SK-N-SH (cell line): ENCODE measurements at regions not wholly inside any gene's neighbourhood (a gene's known extent, or its start where the extent isn't known, plus 50 kb on each side); places are given as distances from the start of the nearest gene placed in this dataset.

Source experiments
- CTCF ChIA-PET: fragments of 300-600, 350-600 bp; formaldehyde crosslinking; extraction: SDS; loops from one replicate; lab custom pipeline; 2021; lab: Yijun Ruan, JAX
- POLR2A ChIA-PET: fragments of 350-600 bp; sonication (Branson Sonifier 250); formaldehyde crosslinking; extraction: SDS; loops from one replicate; lab custom pipeline; 2020; ENCODE audit warnings: antibody characterized with exemption, inconsistent platforms; lab: Yijun Ruan, JAX
- DNase-seq: peaks from one replicate; pipeline ENCODE4 v3.0.0; 2012
- H2AFZ ChIP-seq: fragments of 200-600 bp; sonication (generic); 2 replicates; pipeline ENCODE4 v1.8.1; 2016; ENCODE audit warnings: antibody characterized with exemption, mild to moderate bottlenecking, low read depth
- H3F3A ChIP-seq: fragments of 200-600 bp; sonication (generic); replicated peaks from 2 replicates; pipeline ENCODE3; 2016; ENCODE audit warnings: antibody characterized with exemption, mild to moderate bottlenecking; ENCODE audit not compliant: insufficient read depth
- H3K27ac ChIP-seq, 2 experiments: fragments of 200-500 bp in 1 of 2; fragments of 200-600 bp in 1 of 2; sonication (Bioruptor generic) in 1 of 2; sonication (generic), shearing (Covaris generic) in 1 of 2; 2 replicates each; pipeline versions ENCODE4 v1.5.1 to v1.6.1; 2014 to 2016; ENCODE audit warnings: low read depth in 2 of 2, inconsistent platforms in 1 of 2, low read length in 1 of 2, mild to moderate bottlenecking in 1 of 2, mixed read lengths in 1 of 2
- H3K27me3 ChIP-seq: fragments of 200-600 bp; sonication (generic), shearing (Covaris generic); 2 replicates; pipeline ENCODE4 v1.6.1; 2016; ENCODE audit warnings: mixed run types; ENCODE audit not compliant: insufficient read depth
- H3K36me3 ChIP-seq, 2 experiments: fragments of 200-500 bp in 1 of 2; fragments of 200-600 bp in 1 of 2; sonication (Bioruptor generic) in 1 of 2; sonication (generic) in 1 of 2; replicated peaks in 1 of 2; 2 replicates each; pipeline versions ENCODE3 to v1.5.1; 2014 to 2016; ENCODE audit warnings: low read length in 1 of 2, mild to moderate bottlenecking in 1 of 2; ENCODE audit not compliant: insufficient read depth in 2 of 2, control insufficient read depth in 1 of 2
- H3K4me1 ChIP-seq, 2 experiments: fragments of 200-500 bp in 1 of 2; fragments of 200-600 bp in 1 of 2; sonication (Bioruptor generic) in 1 of 2; sonication (generic), shearing (Covaris generic) in 1 of 2; 2 replicates each; pipeline versions ENCODE4 v1.5.1 to v1.6.1; 2014 to 2016; ENCODE audit warnings: low read depth in 1 of 2, low read length in 1 of 2, mixed run types in 1 of 2; ENCODE audit not compliant: insufficient read depth in 2 of 2, control insufficient read depth in 1 of 2
- H3K4me2 ChIP-seq: fragments of 200-600 bp; sonication (generic), shearing (Covaris generic); 2 replicates; pipeline ENCODE4 v1.6.1; 2017; ENCODE audit warnings: mixed run types
- H3K4me3 ChIP-seq, 2 experiments: fragments of 200-500 bp in 1 of 2; fragments of 200-600 bp in 1 of 2; sonication (Bioruptor generic) in 1 of 2; sonication (generic), shearing (Covaris generic) in 1 of 2; 2 replicates each; pipeline versions ENCODE4 v1.5.1 to v1.8.1; 2014 to 2016; ENCODE audit warnings: low read depth in 2 of 2, inconsistent platforms in 1 of 2, low read length in 1 of 2, mild to moderate bottlenecking in 1 of 2, mixed read lengths in 1 of 2, moderate library complexity in 1 of 2
- H3K79me2 ChIP-seq: fragments of 200-600 bp; sonication (generic); 2 replicates; pipeline ENCODE4 v1.8.1; 2017; ENCODE audit warnings: mild to moderate bottlenecking; ENCODE audit not compliant: insufficient read depth
- H3K9ac ChIP-seq: fragments of 200-600 bp; sonication (generic); 2 replicates; pipeline ENCODE4 v1.6.1; 2017; ENCODE audit warnings: mixed run types
- H3K9me2 ChIP-seq: fragments of 200-600 bp; sonication (generic); 2 replicates; pipeline ENCODE4 v1.6.1; 2017; ENCODE audit warnings: mixed run types
- H3K9me3 ChIP-seq: fragments of 200-600 bp; sonication (generic); 2 replicates; pipeline ENCODE4 v1.6.1; 2017; ENCODE audit warnings: mixed run types, mild to moderate bottlenecking, moderate library complexity
- H4K20me1 ChIP-seq: fragments of 200-600 bp; sonication (generic); 2 replicates; pipeline ENCODE4 v1.6.1; 2017; ENCODE audit warnings: mild to moderate bottlenecking, mixed run types; ENCODE audit not compliant: insufficient read depth
- ELF1 ChIP-seq: IDR thresholded peaks from 2 replicates; pipeline ENCODE4 v1.4.0; 2012
- JUND ChIP-seq: IDR thresholded peaks from 2 replicates; pipeline ENCODE4 v1.4.0; 2012
- MAX ChIP-seq: IDR thresholded peaks from 2 replicates; pipeline ENCODE4 v1.4.0; 2012; ENCODE audit warnings: low read depth
- NFIC ChIP-seq: IDR thresholded peaks from 2 replicates; pipeline ENCODE4 v1.4.0; 2012; ENCODE audit warnings: borderline replicate concordance
- NRF1 ChIP-seq: IDR thresholded peaks from 2 replicates; pipeline ENCODE4 v1.6.1; 2012; ENCODE audit warnings: low read depth, mild to moderate bottlenecking, low read length
- RAD21 ChIP-seq: IDR thresholded peaks from 2 replicates; pipeline ENCODE4 v1.6.1; 2012; ENCODE audit warnings: mild to moderate bottlenecking, low read length
- RXRA ChIP-seq: IDR thresholded peaks from 2 replicates; pipeline ENCODE4 v1.4.0; 2012; ENCODE audit warnings: low read depth, mild to moderate bottlenecking, borderline replicate concordance
- SMC3 ChIP-seq: IDR thresholded peaks from 2 replicates; pipeline ENCODE4 v1.6.1; 2012; ENCODE audit warnings: low read depth, low read length, improper control_type of control experiment
- TEAD4 ChIP-seq: IDR thresholded peaks from 2 replicates; pipeline ENCODE4 v1.4.0; 2012; ENCODE audit warnings: mild to moderate bottlenecking, borderline replicate concordance; ENCODE audit not compliant: insufficient read depth
- YY1 ChIP-seq: IDR thresholded peaks from 2 replicates; pipeline ENCODE4 v1.4.0; 2012; ENCODE audit warnings: low read depth, mild to moderate bottlenecking
- WGBS: methylation state at CpG from one replicate; pipeline ENCODE4 v1.1.6; 2017; ENCODE audit warnings: low lambda C conversion rate; 5-methylcytosine and 5-hydroxymethylcytosine counted together
- TF ChIP-seq, protein P1 (sequence below): fragments of 200-600 bp; sonication (generic); IDR thresholded peaks from 2 replicates; pipeline ENCODE4 v1.6.1; 2017; ENCODE audit warnings: antibody characterized with exemption, mild to moderate bottlenecking, moderate library complexity

DNA sequence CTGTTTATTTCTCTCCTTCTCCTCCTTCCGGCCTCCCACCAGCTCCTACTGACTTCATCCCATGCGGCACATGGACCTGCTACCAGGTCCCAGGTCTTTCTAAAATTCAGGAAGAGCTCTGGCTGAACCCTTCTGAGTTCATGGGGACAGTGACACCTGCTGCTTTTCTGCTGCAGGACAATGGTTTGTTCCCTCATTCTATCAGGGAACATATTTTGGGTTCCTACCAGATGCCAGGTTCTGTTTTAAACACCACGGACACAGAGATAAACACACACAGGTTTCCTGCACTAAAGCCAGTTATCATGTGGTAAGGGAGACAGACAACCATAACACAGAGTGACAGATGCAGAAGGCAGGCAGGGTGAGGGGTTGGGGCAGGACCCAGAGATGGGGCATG lies 114.0 kb upstream of the RAB4A start:
- H3K9me2 ChIP-seq: no peaks in the 10 kb centered on the region
- no peak overlapping the region for H3K4me2 ChIP-seq
- H3K4me3 ChIP-seq: no peak overlapping the region
- H3K9me3 ChIP-seq: no peaks in the 10 kb centered on the region
- H2AFZ ChIP-seq: no peak overlapping the region
- H3K79me2 ChIP-seq: no peaks in the 10 kb centered on the region
- no peaks in the 10 kb centered on the region for H3F3A ChIP-seq
- H3K9ac ChIP-seq: no peak overlapping the region
- DNase-seq: peak; percentile 49
- H3K27ac ChIP-seq: no peak overlapping the region
- ChIA-PET POLR2A (no interaction called here), CTCF (interaction anchor here (0.7 to 2.9 kb wide), 19 partner anchors 15 to 492 kb away, joined by 3 to 18 read pairs (median 4); partner anchors contain the start of gene RHOU)
- H3K4me1 ChIP-seq: no peaks in the 10 kb centered on the region; a peak in 1 of 4 replicates
- WGBS: 63% methylated on average over 3 of the region's 3 CpGs
- H3K27me3 ChIP-seq: no peaks in the 10 kb centered on the region
- H4K20me1 ChIP-seq: no peaks in the 10 kb centered on the region
- H3K36me3 ChIP-seq: no peaks in the 10 kb centered on the region
- TF ChIP-seq TEAD4 (no peak), RAD21 (peak; percentile 76), JUND (no peak), SMC3 (peak; percentile 53; the same call in 1 of the 2 replicates), NFIC (no peak), ELF1 (no peak)
- TF ChIP-seq, protein P1, sequence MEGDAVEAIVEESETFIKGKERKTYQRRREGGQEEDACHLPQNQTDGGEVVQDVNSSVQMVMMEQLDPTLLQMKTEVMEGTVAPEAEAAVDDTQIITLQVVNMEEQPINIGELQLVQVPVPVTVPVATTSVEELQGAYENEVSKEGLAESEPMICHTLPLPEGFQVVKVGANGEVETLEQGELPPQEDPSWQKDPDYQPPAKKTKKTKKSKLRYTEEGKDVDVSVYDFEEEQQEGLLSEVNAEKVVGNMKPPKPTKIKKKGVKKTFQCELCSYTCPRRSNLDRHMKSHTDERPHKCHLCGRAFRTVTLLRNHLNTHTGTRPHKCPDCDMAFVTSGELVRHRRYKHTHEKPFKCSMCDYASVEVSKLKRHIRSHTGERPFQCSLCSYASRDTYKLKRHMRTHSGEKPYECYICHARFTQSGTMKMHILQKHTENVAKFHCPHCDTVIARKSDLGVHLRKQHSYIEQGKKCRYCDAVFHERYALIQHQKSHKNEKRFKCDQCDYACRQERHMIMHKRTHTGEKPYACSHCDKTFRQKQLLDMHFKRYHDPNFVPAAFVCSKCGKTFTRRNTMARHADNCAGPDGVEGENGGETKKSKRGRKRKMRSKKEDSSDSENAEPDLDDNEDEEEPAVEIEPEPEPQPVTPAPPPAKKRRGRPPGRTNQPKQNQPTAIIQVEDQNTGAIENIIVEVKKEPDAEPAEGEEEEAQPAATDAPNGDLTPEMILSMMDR: peak; percentile 46

- CTCF ChIA-PET: interaction anchor here (0.8 to 2.9 kb wide), 11 partner anchors 12 to 492 kb away, joined by 3 to 18 read pairs (median 4); partner anchors contain the start of gene RHOU
- POLR2A ChIA-PET: no interaction called here
- Histone ChIP-seq H3K79me2 (no peaks in the 10 kb centered on the region), H3K9me2 (no peaks in the 10 kb centered on the region)
- TF ChIP-seq MAX: no peak
- TF ChIP-seq NRF1: no peak
- no peak for TF ChIP-seq NFIC
- no peak for TF ChIP-seq YY1
- no peak for TF ChIP-seq RXRA
- TF ChIP-seq, all 33 proteins: peak for 0
- Histone ChIP-seq H3F3A (no peaks in the 10 kb centered on the region), H3K27ac (no peak overlapping the region), H3K4me3 (no peak overlapping the region), H3K27me3 (no peaks in the 10 kb centered on the region), H3K9ac (no peak overlapping the region), H4K20me1 (no peaks in the 10 kb centered on the region), H2AFZ (no peak overlapping the region), H3K9me3 (no peaks in the 10 kb centered on the region), H3K36me3 (no peaks in the 10 kb centered on the region), H3K4me2 (no peak overlapping the region), H3K4me1 (no peaks in the 10 kb centered on the region; a peak in 1 of 4 replicates)
- 59% methylated on average over 4 of the region's 4 CpGs for WGBS
- DNase-seq: no peak
Observed at GRCh38 chr1:229157480-229157879, 113.4 kb upstream of the RAB4A start.
